Mesodermal cell (in vitro differentiated cells): ENCODE measurements at regions not wholly inside any gene's neighbourhood (a gene's known extent, or its start where the extent isn't known, plus 50 kb on each side); places are given as distances from the start of the nearest gene placed in this dataset.

Source experiments
- H3K27ac ChIP-seq: 2 replicates; pipeline ENCODE4 v1.7.0; 2013; ENCODE audit warnings: mild to moderate bottlenecking, low read depth, low read length, moderate library complexity; ENCODE audit not compliant: severe bottlenecking
- H3K36me3 ChIP-seq: 2 replicates; pipeline ENCODE4 v1.7.1; 2013; ENCODE audit warnings: mild to moderate bottlenecking, low read length, moderate library complexity; ENCODE audit not compliant: control insufficient read depth, insufficient read depth
- H3K4me1 ChIP-seq: one replicate; pipeline ENCODE4 v1.7.1; 2013; ENCODE audit warnings: mild to moderate bottlenecking, low read length; ENCODE audit not compliant: insufficient read depth, control insufficient read depth, poor library complexity, severe bottlenecking
- H3K4me3 ChIP-seq: 2 replicates; pipeline ENCODE4 v1.7.0; 2013; ENCODE audit warnings: low read length, control low read depth, mild to moderate bottlenecking; ENCODE audit not compliant: insufficient read depth, poor library complexity, severe bottlenecking; ENCODE audit errors: extremely low read depth
- H3K9me3 ChIP-seq: 2 replicates; pipeline ENCODE4 v1.7.1; 2013; ENCODE audit warnings: mild to moderate bottlenecking, low read length, moderate library complexity; ENCODE audit not compliant: control insufficient read depth
- WGBS, 2 experiments: methylation state at CpG; one replicate each; pipeline ENCODE4 v1.1.5; 2013; ENCODE audit warnings: missing lambda C conversion rate in 2 of 2; ENCODE audit not compliant: insufficient coverage in 2 of 2; 5-methylcytosine and 5-hydroxymethylcytosine counted together

- Histone ChIP-seq H3K4me1 (no peaks in the 10 kb centered on the region), H3K9me3 (no peaks in the 10 kb centered on the region), H3K36me3 (no peaks in the 10 kb centered on the region), H3K4me3 (no peak overlapping the region), H3K27ac (no peak overlapping the region)
Measured at GRCh38 chr2:76274160-76274559, 563.4 kb upstream of the GCFC2 start.

- 80 to 97% methylated on average over 1 to 3 of the region's 4 CpGs for WGBS, 2 experiments
Measured at GRCh38 chr2:76270096-76270710, 559.5 kb upstream of the GCFC2 start.

GRCh38 chr2:76268902-76269620 is 558.3 kb upstream of the GCFC2 start:
- no peaks in the 10 kb centered on the region for H3K36me3 ChIP-seq
- H3K9me3 ChIP-seq = no peaks in the 10 kb centered on the region
- 81 to 100% methylated on average over 2 of the region's 5 CpGs for WGBS, 2 experiments
- H3K4me1 ChIP-seq = no peaks in the 10 kb centered on the region
- no peak overlapping the region for H3K4me3 ChIP-seq
- peak overlapping the region; percentile 39 for H3K27ac ChIP-seq

More at GRCh38 chr2:76270096-76270710, 559.5 kb upstream of the GCFC2 start:
- Histone ChIP-seq H3K4me1 (no peaks in the 10 kb centered on the region), H3K27ac (no peak overlapping the region), H3K9me3 (no peaks in the 10 kb centered on the region), H3K4me3 (no peak overlapping the region), H3K36me3 (no peaks in the 10 kb centered on the region)

GRCh38 chr2:76268484-76268883 is 557.8 kb upstream of the GCFC2 start:
- no peak overlapping the region for H3K4me3 ChIP-seq
- no peaks in the 10 kb centered on the region for H3K36me3 ChIP-seq
- 46 to 57% methylated on average over 1 of the region's 1 CpG for WGBS, 2 experiments
- no peak overlapping the region for H3K27ac ChIP-seq
- H3K9me3 ChIP-seq = no peaks in the 10 kb centered on the region
- H3K4me1 ChIP-seq = no peaks in the 10 kb centered on the region

GRCh38 chr2:76257802-76258201 is 547.1 kb upstream of the GCFC2 start:
- Histone ChIP-seq H3K27ac (no peak overlapping the region), H3K9me3 (no peaks in the 10 kb centered on the region), H3K36me3 (no peaks in the 10 kb centered on the region), H3K4me1 (no peaks in the 10 kb centered on the region), H3K4me3 (no peak overlapping the region)

GRCh38 chr2:76256458-76257088 is 545.9 kb upstream of the GCFC2 start:
- WGBS, 2 experiments = 90 to 100% methylated on average over 1 to 2 of the region's 3 CpGs
- no peaks in the 10 kb centered on the region for H3K4me1 ChIP-seq
- no peak overlapping the region for H3K27ac ChIP-seq
- H3K9me3 ChIP-seq = no peaks in the 10 kb centered on the region
- H3K36me3 ChIP-seq = no peaks in the 10 kb centered on the region
- H3K4me3 ChIP-seq = no peak overlapping the region

- Histone ChIP-seq H3K27ac (no peak overlapping the region), H3K9me3 (no peaks in the 10 kb centered on the region), H3K4me3 (no peak overlapping the region), H3K36me3 (no peaks in the 10 kb centered on the region), H3K4me1 (no peaks in the 10 kb centered on the region)
- WGBS, 2 experiments = no CpG with 5 or more reads among the region's 1 CpG
Measured at GRCh38 chr2:76252704-76253103, 542.0 kb upstream of the GCFC2 start.

GRCh38 chr2:76251342-76251741 is 540.6 kb upstream of the GCFC2 start:
- H3K4me1 ChIP-seq = no peaks in the 10 kb centered on the region
- H3K36me3 ChIP-seq = no peaks in the 10 kb centered on the region
- WGBS, 2 experiments = 90% methylated on average over 1 of the region's 2 CpGs; no CpG with 5 or more reads in 1 of the 2 experiments
- H3K4me3 ChIP-seq = no peak overlapping the region
- no peak overlapping the region for H3K27ac ChIP-seq
- H3K9me3 ChIP-seq = no peaks in the 10 kb centered on the region

GRCh38 chr2:76247006-76247405 is 536.3 kb upstream of the GCFC2 start:
- Histone ChIP-seq H3K27ac (no peak overlapping the region), H3K9me3 (no peaks in the 10 kb centered on the region), H3K36me3 (no peaks in the 10 kb centered on the region), H3K4me1 (no peaks in the 10 kb centered on the region), H3K4me3 (no peak overlapping the region)
- no CpG with 5 or more reads among the region's 3 CpGs for WGBS, 2 experiments

- Histone ChIP-seq H3K27ac (no peak overlapping the region), H3K9me3 (no peaks in the 10 kb centered on the region), H3K4me1 (no peaks in the 10 kb centered on the region), H3K4me3 (no peak overlapping the region), H3K36me3 (no peaks in the 10 kb centered on the region)
- WGBS, 2 experiments = 78 to 93% methylated on average over 1 to 3 of the region's 5 CpGs
Measured at GRCh38 chr2:76211991-76212985, 501.6 kb upstream of the GCFC2 start.
